GM18502 (cell line): ENCODE measurements at regions not wholly inside any gene's neighbourhood (a gene's known extent, or its start where the extent isn't known, plus 50 kb on each side); places are given as distances from the start of the nearest gene placed in this dataset.
"Not testable (repeated sequence)": the region's sequence is repeated elsewhere in the genome, so short reads cannot be mapped to it uniquely, and the experiment has no call there.

ENCODE experiments used
- ATAC-seq: cut with Tn5 transposase; IDR thresholded peaks from one replicate; pipeline ENCODE4 v1.9.1; 2021; ENCODE audit warnings: mild to moderate bottlenecking; ENCODE audit not compliant: unreplicated experiment, poor library complexity

GRCh38 chr7:156517858-156518257 is 122.7 kb upstream of the RNF32 start:
- ATAC-seq: not testable (repeated sequence)

GRCh38 chr7:156516791-156517378 is 123.7 kb upstream of the RNF32 start:
- no peak for ATAC-seq

- no peak for ATAC-seq
These were observed 124.4 kb upstream of the RNF32 start for GRCh38 chr7:156515911-156516790.

- no peak for ATAC-seq
These were observed 125.7 kb upstream of the RNF32 start for GRCh38 chr7:156514851-156515250.

- no peak for ATAC-seq
These were observed 129.1 kb upstream of the RNF32 start for GRCh38 chr7:156511426-156511825.

GRCh38 chr7:156510966-156511365 is 129.6 kb upstream of the RNF32 start:
- no peak for ATAC-seq

GRCh38 chr7:156509216-156509615 is 131.4 kb upstream of the RNF32 start:
- no peak for ATAC-seq

GRCh38 chr7:156505876-156506275 is 134.7 kb upstream of the RNF32 start:
- ATAC-seq: no peak

GRCh38 chr7:156504687-156505545 is 135.7 kb upstream of the RNF32 start:
- no peak for ATAC-seq

- no peak for ATAC-seq
These were observed 136.6 kb upstream of the RNF32 start for GRCh38 chr7:156504006-156504405.

GRCh38 chr7:156503196-156503595 is 137.4 kb upstream of the RNF32 start:
- ATAC-seq: no peak

- ATAC-seq: not testable (repeated sequence)
These were observed 138.8 kb upstream of the RNF32 start for GRCh38 chr7:156501815-156502214.

- ATAC-seq: no peak
These were observed 141.2 kb upstream of the RNF32 start for GRCh38 chr7:156499247-156499881.

- no peak for ATAC-seq
These were observed 142.6 kb upstream of the RNF32 start for GRCh38 chr7:156497776-156498509.

GRCh38 chr7:156496865-156497264 is 143.7 kb upstream of the RNF32 start:
- no peak for ATAC-seq

GRCh38 chr7:156496363-156496769 is 144.2 kb upstream of the RNF32 start:
- no peak for ATAC-seq

- ATAC-seq: no peak
These were observed 145.6 kb upstream of the RNF32 start for GRCh38 chr7:156494960-156495359.

- ATAC-seq: no peak
These were observed 146.6 kb upstream of the RNF32 start for GRCh38 chr7:156493942-156494341.

GRCh38 chr7:156492170-156492569 is 148.4 kb upstream of the RNF32 start:
- no peak for ATAC-seq

- ATAC-seq: no peak
These were observed 149.1 kb upstream of the RNF32 start for GRCh38 chr7:156491435-156491834.
